Spleen (tissue), 7 donors: ENCODE measurements at regions not wholly inside any gene's neighbourhood (a gene's known extent, or its start where the extent isn't known, plus 50 kb on each side); places are given as distances from the start of the nearest gene placed in this dataset.

Experiments used
- POLR2A ChIP-seq, 3 donors: fragments of 450-650 bp; IDR thresholded peaks; one replicate each; pipeline ENCODE4 v1.5.1; 2017; ENCODE audit warnings: antibody characterized with exemption in 3 of 3, mild to moderate bottlenecking in 1 of 3
- TF ChIP-seq, protein P1 (sequence below), 11 experiments: fragments of 200-600 bp in 7 of 11; fragments of 450-650 bp in 4 of 11; sonication (generic) in 4 of 11; IDR thresholded peaks in 8 of 11; conservative IDR thresholded peaks in 3 of 11; 1 replicate in 7 of 11; 2 replicates in 4 of 11; pipeline versions ENCODE4 v1.4.0 to v1.8.0; 2016 to 2021; ENCODE audit warnings: antibody characterized with exemption in 11 of 11, inconsistent platforms in 4 of 11, mild to moderate bottlenecking in 1 of 11
- donor health status: DM: no; HTN: no; CAD: no; lungs with moderate emphysema.
- donor health status: DM: no; HTN: no; CAD: no.
- donor health status: DM: no; HTN: no; CAD: no.

- TF ChIP-seq, protein P1, sequence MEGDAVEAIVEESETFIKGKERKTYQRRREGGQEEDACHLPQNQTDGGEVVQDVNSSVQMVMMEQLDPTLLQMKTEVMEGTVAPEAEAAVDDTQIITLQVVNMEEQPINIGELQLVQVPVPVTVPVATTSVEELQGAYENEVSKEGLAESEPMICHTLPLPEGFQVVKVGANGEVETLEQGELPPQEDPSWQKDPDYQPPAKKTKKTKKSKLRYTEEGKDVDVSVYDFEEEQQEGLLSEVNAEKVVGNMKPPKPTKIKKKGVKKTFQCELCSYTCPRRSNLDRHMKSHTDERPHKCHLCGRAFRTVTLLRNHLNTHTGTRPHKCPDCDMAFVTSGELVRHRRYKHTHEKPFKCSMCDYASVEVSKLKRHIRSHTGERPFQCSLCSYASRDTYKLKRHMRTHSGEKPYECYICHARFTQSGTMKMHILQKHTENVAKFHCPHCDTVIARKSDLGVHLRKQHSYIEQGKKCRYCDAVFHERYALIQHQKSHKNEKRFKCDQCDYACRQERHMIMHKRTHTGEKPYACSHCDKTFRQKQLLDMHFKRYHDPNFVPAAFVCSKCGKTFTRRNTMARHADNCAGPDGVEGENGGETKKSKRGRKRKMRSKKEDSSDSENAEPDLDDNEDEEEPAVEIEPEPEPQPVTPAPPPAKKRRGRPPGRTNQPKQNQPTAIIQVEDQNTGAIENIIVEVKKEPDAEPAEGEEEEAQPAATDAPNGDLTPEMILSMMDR (IDR thresholded peaks at IDR 0.05 in 8 of 11, conservative IDR thresholded peaks at IDR 0.05 in 3 of 11) = no peak
- no peak for TF ChIP-seq POLR2A (IDR thresholded peaks at IDR 0.05)
Measured at GRCh38 chr7:53397911-53398310, 362.5 kb downstream of the POM121L12 start.
